ENCODE measurements at regions not wholly inside any gene's neighbourhood (a gene's known extent, or its start where the extent isn't known, plus 50 kb on each side); places are given as distances from the start of the nearest gene placed in this dataset.
"Not testable (repeated sequence)": the region's sequence is repeated elsewhere in the genome, so short reads cannot be mapped to it uniquely, and the experiment has no call there.

GRCh38 chr6:27550692-27551091 is 77.8 kb upstream of the ZNF184 start:
- Histone ChIP-seq H3K4me3 (no peak overlapping the region), H3K27me3 (peaks cover 100% of the 10 kb centered on the region), H3K4me1 (no peaks in the 10 kb centered on the region), H3K9me3 (peaks cover 0 to 10% (median 0%) of the 10 kb centered on the region in 3 donors), H3K27ac (no peak overlapping the region), H3K36me3 (no peaks in the 10 kb centered on the region)
- 69 to 80% methylated on average over 3 of the region's 3 CpGs for WGBS, 2 donors (ENCODE audit: low coverage in 1 of 2)
- ATAC-seq, result no peak
- no peak for TF ChIP-seq POLR2A (IDR thresholded peaks at IDR 0.05)
- no peak for TF ChIP-seq POLR2AphosphoS5 (IDR thresholded peaks at IDR 0.05)
- TF ChIP-seq CTCF (IDR thresholded peaks at IDR 0.05), result no peak
- no peak for TF ChIP-seq EP300 (IDR thresholded peaks at IDR 0.05)

- WGBS, 2 donors (ENCODE audit: low coverage in 1 of 2), result 60% methylated on average over 1 of the region's 14 CpGs; no CpG with 5 or more reads in 1 of the 2 donors
- H3K27me3 ChIP-seq, result peaks cover 100% of the 10 kb centered on the region
Measured at GRCh38 chr6:27549241-27549598, 76.3 kb upstream of the ZNF184 start.

GRCh38 chr6:27547157-27548075 is 74.5 kb upstream of the ZNF184 start:
- no peak for ATAC-seq
- Histone ChIP-seq H3K27me3 (peaks cover 100% of the 10 kb centered on the region), H3K4me3 (no peak overlapping the region), H3K36me3 (no peaks in the 10 kb centered on the region), H3K9me3 (peaks cover 0 to 9% (median 0%) of the 10 kb centered on the region in 3 donors), H3K4me1 (peaks cover 0 to 15% (median 0%) of the 10 kb centered on the region in 3 donors), H3K27ac (no peak overlapping the region)
- WGBS, 2 donors (ENCODE audit: low coverage in 1 of 2), result 12 to 38% methylated on average over 10 to 20 of the region's 23 CpGs
- TF ChIP-seq CTCF (IDR thresholded peaks at IDR 0.05) (no peak), POLR2A (IDR thresholded peaks at IDR 0.05) (no peak), EP300 (IDR thresholded peaks at IDR 0.05) (no peak), POLR2AphosphoS5 (IDR thresholded peaks at IDR 0.05) (no peak)

More at GRCh38 chr6:27549241-27549598, 76.3 kb upstream of the ZNF184 start:
- ATAC-seq, H3K36me3 ChIP-seq, H3K27ac ChIP-seq, H3K4me3 ChIP-seq, H3K9me3 ChIP-seq: not testable (repeated sequence)
- peaks cover 0 to 12% (median 0%) of the 10 kb centered on the region in 3 donors for H3K4me1 ChIP-seq

- Histone ChIP-seq H3K27me3 (peaks cover 100% of the 10 kb centered on the region), H3K4me3 (no peak overlapping the region), H3K36me3 (no peaks in the 10 kb centered on the region), H3K9me3 (peaks cover 0 to 18% (median 0%) of the 10 kb centered on the region in 3 donors), H3K4me1 (peaks cover 0 to 15% (median 0%) of the 10 kb centered on the region in 3 donors), H3K27ac (no peak overlapping the region)
- TF ChIP-seq POLR2AphosphoS5 (IDR thresholded peaks at IDR 0.05) (no peak), POLR2A (IDR thresholded peaks at IDR 0.05) (no peak), CTCF (IDR thresholded peaks at IDR 0.05) (no peak), EP300 (IDR thresholded peaks at IDR 0.05) (no peak)
- no peak for ATAC-seq
- WGBS, 2 donors (ENCODE audit: low coverage in 1 of 2), result 81 to 84% methylated on average over 7 of the region's 7 CpGs
Measured at GRCh38 chr6:27546522-27546921, 73.6 kb upstream of the ZNF184 start.

- Histone ChIP-seq H3K27ac (no peak overlapping the region), H3K27me3 (peaks cover 99% of the 10 kb centered on the region), H3K9me3 (peaks cover 0 to 18% (median 0%) of the 10 kb centered on the region in 3 donors), H3K36me3 (no peaks in the 10 kb centered on the region), H3K4me1 (peaks cover 0 to 15% (median 0%) of the 10 kb centered on the region in 3 donors), H3K4me3 (no peak overlapping the region)
- 1 to 6% methylated on average over 19 to 30 of the region's 32 CpGs for WGBS, 2 donors (ENCODE audit: low coverage in 1 of 2)
- TF ChIP-seq EP300 (IDR thresholded peaks at IDR 0.05) (no peak), POLR2A (IDR thresholded peaks at IDR 0.05) (no peak), CTCF (IDR thresholded peaks at IDR 0.05) (no peak), POLR2AphosphoS5 (IDR thresholded peaks at IDR 0.05) (no peak)
- no peak for ATAC-seq
Measured at GRCh38 chr6:27545271-27546046, 72.6 kb upstream of the ZNF184 start.

Data from gastroesophageal sphincter (tissue), 4 donors.